Calu3 (cell line): ENCODE measurements at regions not wholly inside any gene's neighbourhood (a gene's known extent, or its start where the extent isn't known, plus 50 kb on each side); places are given as distances from the start of the nearest gene placed in this dataset.

ENCODE experiments used
- BruUV-seq: library from RNA; stranded (reverse); fragments of 400-500 nt; replicated peaks from 2 replicates; lab custom pipeline; 2021; lab: Mats Ljungman, UMichigan
- CTCF ChIA-PET: fragments of 300-600 bp; sonication (Branson Sonifier 250); formaldehyde crosslinking; loops from one replicate; lab custom pipeline; 2022; ENCODE audit warnings: antibody characterized with exemption; lab: Charles Lee
- DNase-seq: peaks from one replicate; pipeline ENCODE4 v3.0.0; 2022
- H3K27ac Mint-ChIP-seq: one replicate; pipeline ENCODE4 v1.8.0; 2022; ENCODE audit warnings: mixed read lengths; ENCODE audit not compliant: unreplicated experiment
- H3K27me3 Mint-ChIP-seq: one replicate; pipeline ENCODE4 v1.8.0; 2022; ENCODE audit warnings: mixed read lengths; ENCODE audit not compliant: unreplicated experiment
- H3K36me3 Mint-ChIP-seq: one replicate; pipeline ENCODE4 v1.8.0; 2022; ENCODE audit warnings: mild to moderate bottlenecking, moderate library complexity, mixed read lengths; ENCODE audit not compliant: insufficient read depth, unreplicated experiment
- H3K4me1 Mint-ChIP-seq: one replicate; pipeline ENCODE4 v1.8.0; 2022; ENCODE audit warnings: mild to moderate bottlenecking, low read depth, mixed read lengths; ENCODE audit not compliant: unreplicated experiment
- H3K4me3 Mint-ChIP-seq: one replicate; pipeline ENCODE4 v1.8.0; 2022; ENCODE audit warnings: mild to moderate bottlenecking, low read depth, moderate library complexity, mixed read lengths; ENCODE audit not compliant: unreplicated experiment
- H3K9me3 Mint-ChIP-seq: one replicate; pipeline ENCODE4 v1.8.0; 2022; ENCODE audit warnings: low read depth, mixed read lengths; ENCODE audit not compliant: unreplicated experiment
- intact Hi-C: fragments of 100-400 bp; cut with micrococcal nuclease; formaldehyde crosslinking; loops from one replicate; pipeline ENCODE4 v1.10.0; 2022; ENCODE audit not compliant: unreplicated experiment
- TF ChIP-seq, protein P1 (sequence below): fragments of 200-600 bp; IDR thresholded peaks from one replicate; pipeline ENCODE4 v1.8.0; 2022; ENCODE audit warnings: antibody characterized with exemption; ENCODE audit not compliant: unreplicated experiment

DNA sequence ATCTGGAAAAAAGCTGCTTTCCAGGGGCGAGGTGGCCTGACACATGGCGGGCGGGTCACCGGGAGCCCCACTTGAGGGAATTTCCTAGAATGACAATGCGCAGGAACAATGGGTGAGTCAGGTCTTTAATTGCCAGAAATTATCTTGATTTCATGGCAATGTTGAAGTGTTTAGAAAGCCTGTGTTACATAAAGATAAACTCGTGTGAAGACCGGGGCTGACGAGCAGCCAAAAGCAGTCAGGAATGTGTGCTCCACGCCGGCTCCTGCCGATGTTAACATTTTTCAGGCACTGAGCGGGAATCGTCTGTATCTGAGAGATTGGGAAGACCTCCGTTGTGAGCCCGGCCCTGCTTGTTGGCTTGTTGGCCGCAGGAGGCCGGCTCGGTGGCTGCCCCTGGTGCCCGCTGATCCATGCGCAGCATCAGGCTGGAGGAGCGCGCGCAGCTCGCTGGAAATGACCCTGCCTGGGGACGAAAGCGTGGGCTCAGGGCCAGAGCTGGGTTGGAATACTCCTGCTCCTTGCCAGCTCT is 353.1 kb downstream of the FOXL1 start:
- intact Hi-C loops, result no loop called here
- H3K4me3 Mint-ChIP-seq, result no peak overlapping the region
- peaks cover 30% of the 10 kb centered on the region for H3K27me3 Mint-ChIP-seq
- TF ChIP-seq, protein P1, sequence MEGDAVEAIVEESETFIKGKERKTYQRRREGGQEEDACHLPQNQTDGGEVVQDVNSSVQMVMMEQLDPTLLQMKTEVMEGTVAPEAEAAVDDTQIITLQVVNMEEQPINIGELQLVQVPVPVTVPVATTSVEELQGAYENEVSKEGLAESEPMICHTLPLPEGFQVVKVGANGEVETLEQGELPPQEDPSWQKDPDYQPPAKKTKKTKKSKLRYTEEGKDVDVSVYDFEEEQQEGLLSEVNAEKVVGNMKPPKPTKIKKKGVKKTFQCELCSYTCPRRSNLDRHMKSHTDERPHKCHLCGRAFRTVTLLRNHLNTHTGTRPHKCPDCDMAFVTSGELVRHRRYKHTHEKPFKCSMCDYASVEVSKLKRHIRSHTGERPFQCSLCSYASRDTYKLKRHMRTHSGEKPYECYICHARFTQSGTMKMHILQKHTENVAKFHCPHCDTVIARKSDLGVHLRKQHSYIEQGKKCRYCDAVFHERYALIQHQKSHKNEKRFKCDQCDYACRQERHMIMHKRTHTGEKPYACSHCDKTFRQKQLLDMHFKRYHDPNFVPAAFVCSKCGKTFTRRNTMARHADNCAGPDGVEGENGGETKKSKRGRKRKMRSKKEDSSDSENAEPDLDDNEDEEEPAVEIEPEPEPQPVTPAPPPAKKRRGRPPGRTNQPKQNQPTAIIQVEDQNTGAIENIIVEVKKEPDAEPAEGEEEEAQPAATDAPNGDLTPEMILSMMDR, result no peak
- H3K4me1 Mint-ChIP-seq, result no peaks in the 10 kb centered on the region
- no TSS peak for BruUV-seq
- H3K9me3 Mint-ChIP-seq, result no peaks in the 10 kb centered on the region
- H3K27ac Mint-ChIP-seq, result no peak overlapping the region
- CTCF ChIA-PET, result no interaction called here
- H3K36me3 Mint-ChIP-seq, result no peaks in the 10 kb centered on the region
- DNase-seq, result no peak

DNA sequence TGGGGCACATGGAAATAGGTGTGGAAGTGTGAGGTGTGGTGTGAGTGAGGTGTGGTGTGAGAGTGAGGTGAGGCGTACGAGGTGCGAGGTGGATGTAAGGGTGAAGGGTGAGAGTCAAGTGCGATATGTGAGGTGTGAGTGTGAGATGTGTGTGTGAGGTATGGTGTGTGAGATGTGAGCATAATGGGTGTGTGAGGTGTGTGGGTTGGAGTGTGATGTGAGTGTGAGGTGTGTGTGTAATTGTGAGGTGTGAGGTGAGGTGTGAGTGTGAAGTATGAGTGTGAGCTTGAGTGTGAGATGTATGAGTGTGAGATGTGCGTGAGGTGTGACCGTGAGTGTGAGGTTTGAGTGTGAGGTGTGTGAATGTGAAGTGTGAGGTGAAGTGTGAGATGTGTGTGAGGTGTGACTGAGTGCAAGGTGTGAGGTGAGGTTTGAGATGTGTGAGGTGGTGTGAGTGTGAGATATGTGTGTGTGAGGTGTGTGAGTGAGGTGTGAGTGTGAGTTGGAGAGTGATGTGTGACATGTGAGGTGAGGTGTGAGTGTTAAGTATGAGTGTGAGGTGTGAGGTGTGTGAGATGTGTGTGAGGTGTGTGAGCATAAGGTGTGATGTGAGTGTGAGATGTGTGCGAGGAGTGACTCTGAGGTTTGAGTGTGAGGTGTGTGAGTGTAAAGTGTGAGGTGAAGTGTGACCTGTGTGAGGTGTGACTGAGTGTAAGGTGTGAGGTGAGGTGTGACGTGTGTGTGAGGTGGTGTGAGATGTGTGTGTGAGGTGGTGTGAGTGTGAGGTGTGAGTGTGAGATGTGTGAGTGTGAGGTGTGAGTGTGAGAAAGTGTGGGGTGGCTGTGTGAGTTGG is 354.0 kb downstream of the FOXL1 start:
- Mint-ChIP-seq H3K9me3 (no peaks in the 10 kb centered on the region), H3K27ac (no peak overlapping the region), H3K4me3 (no peak overlapping the region), H3K36me3 (no peaks in the 10 kb centered on the region), H3K4me1 (no peaks in the 10 kb centered on the region), H3K27me3 (peaks cover 33% of the 10 kb centered on the region)
- CTCF ChIA-PET, result no interaction called here
- intact Hi-C loops, result no loop called here
- no TSS peak for BruUV-seq
- no peak for DNase-seq
- TF ChIP-seq, protein P1, result no peak

DNA sequence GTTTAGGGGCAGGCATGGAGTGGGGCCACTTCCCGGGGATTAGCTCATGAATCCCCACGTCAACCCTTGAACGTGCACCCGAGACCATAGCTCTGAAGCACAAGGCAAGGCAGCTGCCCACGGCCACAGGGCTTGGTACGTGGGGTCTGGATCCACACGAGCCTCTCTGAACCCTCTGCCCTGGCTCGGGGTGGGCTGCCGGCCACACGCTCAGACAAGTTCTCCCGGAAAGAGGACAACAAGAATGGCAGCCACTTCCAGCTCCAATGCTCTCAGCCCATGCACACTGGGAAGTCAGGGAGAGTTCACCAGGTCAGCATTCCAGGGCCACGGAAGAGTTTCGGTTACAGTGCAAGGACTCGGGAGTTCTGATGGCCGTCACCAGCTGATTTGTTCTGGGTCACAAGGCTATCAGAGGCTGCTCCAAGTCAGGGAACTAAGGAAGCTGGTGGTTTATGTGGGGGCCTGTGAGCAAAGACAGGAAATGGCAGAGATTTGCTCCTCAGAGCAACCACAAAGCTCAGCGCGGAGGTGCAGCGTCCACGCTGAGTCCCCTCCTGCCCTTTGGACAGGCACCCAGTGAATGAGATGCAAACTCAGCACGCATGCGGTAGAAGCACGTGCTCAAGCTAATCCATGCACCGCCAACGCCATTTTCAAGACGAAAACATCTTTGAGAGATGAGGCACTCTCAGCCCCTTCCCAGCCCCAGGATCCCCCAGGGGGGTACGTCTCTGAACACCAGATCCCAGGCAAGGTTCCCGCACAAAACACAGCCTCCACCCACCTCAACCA is 356.4 kb downstream of the FOXL1 start:
- Mint-ChIP-seq H3K27ac (no peak overlapping the region), H3K9me3 (no peaks in the 10 kb centered on the region), H3K36me3 (no peaks in the 10 kb centered on the region), H3K4me1 (no peaks in the 10 kb centered on the region), H3K4me3 (no peak overlapping the region), H3K27me3 (peaks cover 57% of the 10 kb centered on the region)
- BruUV-seq, result no TSS peak
- intact Hi-C loops, result no loop called here
- DNase-seq, result no peak
- TF ChIP-seq, protein P1, result no peak
- CTCF ChIA-PET, result no interaction called here

DNA sequence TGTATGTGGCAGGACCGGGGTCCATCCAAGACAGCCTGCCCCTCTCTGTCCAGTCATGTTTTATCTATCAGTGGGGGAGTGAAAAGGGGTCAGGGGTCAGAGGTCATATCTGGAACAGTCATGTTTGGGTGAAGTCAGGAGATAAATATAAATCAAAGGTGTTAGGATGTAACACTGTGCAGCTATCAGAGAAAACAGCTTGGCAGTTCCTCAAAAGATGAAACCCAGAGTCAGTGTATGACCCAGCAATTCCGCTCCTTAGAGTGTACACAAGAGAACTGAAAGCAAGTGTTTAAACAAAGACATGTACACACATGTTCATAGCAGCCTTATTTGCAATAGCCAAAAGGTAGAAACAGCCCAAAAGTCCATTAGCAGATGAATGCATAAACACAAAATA is 361.3 kb downstream of the FOXL1 start:
- intact Hi-C loops, result no loop called here
- H3K9me3 Mint-ChIP-seq, result no peaks in the 10 kb centered on the region
- peaks cover 100% of the 10 kb centered on the region for H3K27me3 Mint-ChIP-seq
- CTCF ChIA-PET, result interaction anchor here (1.0 kb wide), 1 partner anchor 639 kb away, joined by 4 read pairs; no protein-coding TSS in a partner anchor
- no peaks in the 10 kb centered on the region for H3K36me3 Mint-ChIP-seq
- TF ChIP-seq, protein P1, result no peak
- no peaks in the 10 kb centered on the region for H3K4me1 Mint-ChIP-seq
- no peak for DNase-seq
- H3K27ac Mint-ChIP-seq, result no peak overlapping the region
- no TSS peak for BruUV-seq
- no peak overlapping the region for H3K4me3 Mint-ChIP-seq
